ENCODE measurements at regions not wholly inside any gene's neighbourhood (a gene's known extent, or its start where the extent isn't known, plus 50 kb on each side); places are given as distances from the start of the nearest gene placed in this dataset.

DNA sequence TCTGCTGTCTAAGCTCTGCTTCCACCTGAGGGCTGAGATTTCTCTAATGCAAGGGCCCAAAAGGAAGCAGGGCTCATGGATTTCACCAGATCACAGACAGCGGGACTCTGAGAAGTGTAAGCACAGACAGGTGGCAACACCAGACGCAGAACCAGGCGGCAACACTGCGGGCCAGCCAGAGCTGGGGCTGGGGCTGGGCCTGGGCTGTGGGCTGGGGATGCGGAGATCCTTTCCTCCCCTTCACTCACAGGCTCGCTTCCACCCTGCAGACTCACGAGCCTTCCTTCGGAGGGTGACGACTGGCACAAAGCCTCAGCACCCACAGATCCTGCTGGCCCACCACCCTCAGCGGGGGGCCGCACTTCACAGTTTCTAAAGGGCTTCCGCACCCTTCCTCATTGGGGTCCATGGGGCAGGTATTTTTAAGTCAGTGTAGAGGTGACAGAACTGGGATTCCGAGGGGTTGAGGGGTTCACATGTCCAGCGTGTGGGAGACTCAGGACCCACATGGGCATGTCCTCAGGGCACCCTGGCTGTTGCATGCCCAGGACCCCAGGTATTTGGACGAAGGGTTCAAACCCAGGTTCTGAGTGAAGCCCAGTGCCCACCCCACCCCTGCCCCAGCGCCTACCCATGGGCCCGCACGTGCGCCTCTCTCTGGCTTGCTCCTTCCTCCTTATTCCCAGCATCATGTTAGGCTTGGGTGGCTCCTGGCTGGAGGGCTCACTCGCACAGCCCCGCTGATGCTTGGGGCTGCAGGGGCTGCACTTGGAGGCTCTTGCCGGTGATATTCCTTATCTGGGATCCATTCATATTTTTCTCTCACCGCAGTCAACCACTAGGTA is 137.3 kb upstream of the GPR12 start:
- no peak overlapping the region for H3K4me3 Mint-ChIP-seq
- no peak overlapping the region for H3K27ac Mint-ChIP-seq
- H3K36me3 Mint-ChIP-seq (ENCODE audit: low read depth): no peaks in the 10 kb centered on the region
- H3K4me1 Mint-ChIP-seq: no peaks in the 10 kb centered on the region
- DNase-seq: no peak
- peaks cover 9% of the 10 kb centered on the region for H3K27me3 Mint-ChIP-seq
- CTCF ChIA-PET: no interaction called here
- POLR2A ChIA-PET: no interaction called here
- H3K9me3 Mint-ChIP-seq: no peaks in the 10 kb centered on the region

DNA sequence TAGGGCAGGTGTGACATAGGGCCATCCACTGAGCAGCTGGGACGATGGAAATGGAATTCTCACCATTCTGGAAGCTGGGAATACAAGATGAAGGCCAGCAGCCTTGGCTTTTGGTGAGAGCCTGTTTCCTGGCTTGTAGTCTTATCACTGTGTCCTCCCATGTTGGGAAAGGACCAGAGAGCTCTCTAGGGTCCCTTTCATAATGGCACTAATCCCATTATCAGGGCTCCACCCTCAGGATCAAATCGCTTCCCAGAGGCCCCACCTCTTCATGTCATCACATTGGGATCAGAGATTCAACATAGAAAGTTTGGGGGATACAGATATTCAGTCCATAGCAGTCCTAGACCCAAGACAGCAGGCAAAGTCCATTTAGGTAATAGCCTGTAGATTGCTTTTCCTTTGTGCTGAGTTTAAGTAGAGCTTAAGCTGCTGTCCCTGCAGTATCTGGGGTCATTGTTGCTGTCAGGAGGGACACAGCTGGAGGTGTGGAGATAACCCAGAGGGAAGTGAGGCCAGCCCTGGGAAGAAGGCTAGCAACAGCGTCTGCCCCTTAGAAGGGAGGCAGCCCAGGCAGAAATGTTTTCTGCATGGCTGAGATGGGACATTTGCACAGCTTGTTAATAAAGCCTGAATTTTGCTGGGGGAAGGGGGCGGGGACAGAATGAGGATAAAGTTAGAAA is 136.5 kb upstream of the GPR12 start:
- no peak overlapping the region for H3K27ac Mint-ChIP-seq
- no peaks in the 10 kb centered on the region for H3K36me3 Mint-ChIP-seq (ENCODE audit: low read depth)
- H3K9me3 Mint-ChIP-seq: no peaks in the 10 kb centered on the region
- no peak overlapping the region for H3K4me3 Mint-ChIP-seq
- peaks cover 10% of the 10 kb centered on the region for H3K27me3 Mint-ChIP-seq
- ChIA-PET POLR2A (no interaction called here), CTCF (no interaction called here)
- H3K4me1 Mint-ChIP-seq: no peaks in the 10 kb centered on the region
- no peak for DNase-seq

DNA sequence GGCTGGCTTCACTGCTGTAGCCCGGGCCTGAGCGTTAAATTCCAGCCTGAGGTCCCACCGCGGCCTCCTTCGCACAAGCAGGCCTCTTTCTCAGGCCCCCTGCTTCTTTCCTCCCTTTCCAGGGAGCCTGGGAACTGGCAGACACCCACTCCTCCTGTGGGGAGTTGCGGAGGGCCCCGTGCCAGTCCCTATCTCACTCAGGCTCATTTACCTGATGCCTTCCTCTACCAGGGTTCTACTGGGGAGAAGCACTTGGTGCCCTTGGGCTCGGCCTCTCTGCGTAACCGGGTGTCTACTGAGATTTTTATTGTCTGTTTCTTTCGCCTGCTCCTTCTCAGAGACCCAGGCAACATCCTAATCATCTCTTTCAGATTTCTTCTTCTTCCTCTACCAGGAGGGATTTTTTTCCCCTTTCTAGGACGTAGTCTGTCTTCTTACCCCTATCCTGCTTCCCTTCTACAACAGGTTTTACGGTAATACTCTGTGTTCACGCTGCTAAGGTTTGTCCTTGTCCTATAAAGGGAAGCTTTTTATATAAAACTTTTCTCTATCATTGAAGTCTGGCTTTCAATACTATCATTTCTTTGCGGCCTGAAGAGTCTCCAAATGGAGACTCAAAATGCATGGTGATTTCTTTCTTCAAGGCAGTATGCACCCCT is 135.4 kb upstream of the GPR12 start:
- CTCF ChIA-PET: no interaction called here
- H3K4me3 Mint-ChIP-seq: no peak overlapping the region
- H3K4me1 Mint-ChIP-seq: no peaks in the 10 kb centered on the region
- no peak for DNase-seq
- H3K27ac Mint-ChIP-seq: no peak overlapping the region
- H3K9me3 Mint-ChIP-seq: no peaks in the 10 kb centered on the region
- H3K36me3 Mint-ChIP-seq (ENCODE audit: low read depth): no peaks in the 10 kb centered on the region
- peaks cover 10% of the 10 kb centered on the region for H3K27me3 Mint-ChIP-seq
- POLR2A ChIA-PET: no interaction called here

DNA sequence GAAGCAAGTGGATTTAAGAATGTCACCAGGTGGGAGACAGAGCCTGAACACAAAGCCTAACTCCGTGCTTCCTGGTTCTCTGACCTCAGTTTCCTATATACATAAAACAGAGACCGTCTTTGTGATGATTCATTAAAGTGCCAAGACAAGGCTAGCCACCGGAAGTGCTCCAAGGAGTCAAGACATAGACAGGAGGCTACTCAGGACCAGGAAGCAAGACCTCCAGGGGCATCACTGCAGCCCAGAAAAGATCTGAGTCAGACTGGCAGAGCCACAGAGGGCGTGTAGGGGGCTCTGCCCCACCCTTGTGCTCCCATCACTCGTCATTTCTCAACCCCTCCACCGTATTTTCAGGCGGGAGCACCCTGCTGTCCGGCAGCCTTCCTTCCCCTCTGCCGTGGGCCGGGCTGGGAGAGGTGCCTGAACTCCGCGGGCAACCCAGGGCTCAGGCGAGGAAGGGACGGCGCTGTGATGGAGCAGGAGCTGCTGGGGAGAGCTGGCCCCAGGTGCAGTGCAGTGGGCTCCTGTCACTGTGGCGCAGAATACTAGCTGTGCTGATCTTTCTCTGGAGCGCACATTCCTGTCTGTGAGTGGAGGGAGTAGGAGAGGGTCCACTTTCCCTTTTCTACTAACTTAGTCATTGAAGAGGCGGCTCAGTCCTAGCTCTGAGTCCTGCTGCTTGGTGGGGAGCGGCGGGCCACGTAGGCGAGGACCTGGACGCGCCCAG is 134.7 kb upstream of the GPR12 start:
- ChIA-PET CTCF (no interaction called here), POLR2A (no interaction called here)
- no peak for DNase-seq
- Mint-ChIP-seq H3K9me3 (no peaks in the 10 kb centered on the region), H3K27ac (no peak overlapping the region), H3K4me1 (no peaks in the 10 kb centered on the region), H3K27me3 (peaks cover 11% of the 10 kb centered on the region), H3K4me3 (no peak overlapping the region), H3K36me3 (ENCODE audit: low read depth) (no peaks in the 10 kb centered on the region)

DNA sequence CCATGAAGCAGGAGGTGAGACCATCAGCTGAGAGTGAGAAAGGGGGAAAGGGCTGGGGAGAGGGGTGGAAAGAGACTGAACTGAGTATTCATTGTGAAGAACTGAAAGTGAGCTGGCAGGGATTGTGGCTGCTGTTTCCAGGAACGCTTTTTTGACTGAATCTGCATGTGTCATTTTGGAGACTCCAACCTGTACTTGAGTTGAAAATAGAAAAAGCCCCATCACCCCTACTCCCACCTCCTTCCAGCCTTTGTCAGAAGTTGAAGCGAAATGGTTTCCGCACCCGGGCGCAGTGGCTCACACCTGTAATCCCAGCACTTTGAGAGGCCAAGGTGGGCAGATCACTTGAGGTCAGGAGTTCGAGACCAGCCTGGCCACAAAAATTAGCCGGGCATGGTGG is 128.0 kb upstream of the GPR12 start:
- no peaks in the 10 kb centered on the region for H3K4me1 Mint-ChIP-seq
- peaks cover 7% of the 10 kb centered on the region for H3K27me3 Mint-ChIP-seq
- no peaks in the 10 kb centered on the region for H3K36me3 Mint-ChIP-seq (ENCODE audit: low read depth)
- no peak for DNase-seq
- CTCF ChIA-PET: no interaction called here
- no peaks in the 10 kb centered on the region for H3K9me3 Mint-ChIP-seq
- POLR2A ChIA-PET: no interaction called here
- H3K4me3 Mint-ChIP-seq: no peak overlapping the region
- no peak overlapping the region for H3K27ac Mint-ChIP-seq

DNA sequence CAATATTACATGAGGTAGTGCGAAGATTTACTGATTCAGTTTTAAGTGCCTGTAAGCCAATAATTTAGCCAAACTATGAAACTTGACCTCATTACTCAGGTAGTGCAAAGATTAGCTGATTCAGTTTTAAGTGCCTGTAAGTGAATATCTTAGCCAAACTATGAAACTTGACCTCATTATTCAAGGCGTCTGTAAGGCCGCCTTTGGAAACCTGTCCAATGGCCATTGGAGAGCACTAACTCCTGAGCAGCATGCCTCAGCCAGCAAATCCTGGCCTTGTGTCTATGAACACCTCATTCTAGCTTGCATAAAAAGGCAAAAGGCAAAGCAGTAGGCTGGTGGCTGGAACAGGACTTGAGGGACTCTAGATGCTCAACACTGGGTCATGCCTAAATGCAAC is 127.0 kb upstream of the GPR12 start:
- Mint-ChIP-seq H3K4me3 (no peak overlapping the region), H3K27me3 (peaks cover 5% of the 10 kb centered on the region), H3K36me3 (ENCODE audit: low read depth) (no peaks in the 10 kb centered on the region), H3K9me3 (no peaks in the 10 kb centered on the region), H3K27ac (no peak overlapping the region), H3K4me1 (no peaks in the 10 kb centered on the region)
- no peak for DNase-seq
- CTCF ChIA-PET: interaction anchor here (1.5 kb wide), 1 partner anchor 15 kb away, joined by 4 read pairs; no protein-coding TSS in a partner anchor
- POLR2A ChIA-PET: no interaction called here

DNA sequence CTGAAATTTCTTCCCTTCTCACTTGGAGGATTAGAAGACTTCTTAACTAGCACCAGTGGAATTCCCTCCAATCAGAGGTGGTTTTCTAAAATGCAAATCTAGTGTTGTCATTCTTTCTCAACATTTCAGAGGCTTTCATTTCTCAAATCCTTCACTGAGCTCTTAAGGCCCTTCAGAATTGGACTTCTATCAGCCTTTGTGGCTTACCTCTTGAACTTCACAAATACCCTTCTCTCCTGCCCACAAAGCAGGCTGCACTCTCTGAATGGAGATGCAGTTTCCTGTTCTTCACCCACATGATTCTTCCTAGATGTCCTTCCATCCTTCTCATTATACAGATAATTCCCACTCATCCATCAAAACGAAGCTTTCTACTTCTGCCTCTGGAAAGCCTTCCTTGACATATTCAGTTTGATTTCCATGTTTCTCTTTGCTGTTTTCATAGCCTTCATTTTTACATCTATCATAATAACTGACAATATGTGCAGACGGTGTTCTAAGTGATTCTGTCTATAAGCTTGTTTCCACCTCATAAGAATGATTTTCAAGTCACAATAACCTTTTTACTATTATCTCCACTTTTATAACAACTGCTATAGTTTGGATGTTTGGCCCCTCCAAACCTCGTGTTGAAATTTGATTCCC is 123.1 kb upstream of the GPR12 start:
- ChIA-PET CTCF (interaction anchor here (1.5 kb wide), 1 partner anchor 11 kb away, joined by 5 read pairs; no protein-coding TSS in a partner anchor), POLR2A (no interaction called here)
- Mint-ChIP-seq H3K27ac (no peak overlapping the region), H3K27me3 (peaks cover 2% of the 10 kb centered on the region), H3K4me1 (no peaks in the 10 kb centered on the region), H3K36me3 (ENCODE audit: low read depth) (no peaks in the 10 kb centered on the region), H3K9me3 (no peaks in the 10 kb centered on the region), H3K4me3 (no peak overlapping the region)
- no peak for DNase-seq

DNA sequence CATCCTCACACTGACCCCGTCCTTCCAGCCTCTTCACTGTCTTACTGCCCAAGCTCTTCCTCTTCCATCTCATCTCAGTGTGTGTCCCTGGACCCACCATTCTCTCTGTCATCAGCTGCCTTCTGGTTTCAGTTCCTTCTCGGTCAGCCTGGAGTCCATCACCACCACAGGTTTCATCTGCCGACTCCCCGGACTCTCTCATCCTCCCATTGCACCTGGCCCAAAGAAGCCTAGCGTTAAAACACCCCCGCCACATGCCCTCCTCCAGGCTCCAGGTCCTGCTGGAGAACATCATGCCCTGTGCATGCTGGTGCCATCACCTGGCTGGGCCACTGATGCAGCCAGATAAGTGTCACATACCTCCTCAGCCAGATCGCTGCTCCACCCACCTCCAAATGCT is 122.1 kb upstream of the GPR12 start:
- H3K36me3 Mint-ChIP-seq (ENCODE audit: low read depth): no peaks in the 10 kb centered on the region
- ChIA-PET POLR2A (no interaction called here), CTCF (interaction anchor here (1.5 kb wide), 1 partner anchor 10 kb away, joined by 5 read pairs; no protein-coding TSS in a partner anchor)
- peaks cover 2% of the 10 kb centered on the region for H3K27me3 Mint-ChIP-seq
- no peak overlapping the region for H3K4me3 Mint-ChIP-seq
- H3K27ac Mint-ChIP-seq: no peak overlapping the region
- H3K9me3 Mint-ChIP-seq: no peaks in the 10 kb centered on the region
- DNase-seq: no peak
- H3K4me1 Mint-ChIP-seq: no peaks in the 10 kb centered on the region

DNA sequence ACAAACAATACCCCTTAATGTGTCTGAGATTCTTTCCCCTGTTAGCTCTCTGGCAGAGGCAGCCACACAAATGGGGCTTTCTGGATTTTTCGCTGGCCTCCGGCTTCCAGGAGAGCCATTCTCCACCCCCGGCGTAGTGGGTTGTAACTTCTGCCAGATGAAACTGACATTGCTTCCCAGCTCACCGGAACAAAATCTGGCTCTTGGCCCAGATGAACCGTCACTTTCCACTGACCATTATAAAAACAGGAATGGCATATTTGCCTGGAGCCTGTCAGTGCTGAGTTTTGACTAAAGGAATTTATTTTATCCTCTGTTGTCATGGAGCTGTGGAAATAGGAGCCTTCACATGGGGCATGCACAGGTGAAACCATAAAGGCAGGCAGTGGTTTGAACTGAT is 120.6 kb upstream of the GPR12 start:
- no peaks in the 10 kb centered on the region for H3K9me3 Mint-ChIP-seq
- H3K4me1 Mint-ChIP-seq: no peaks in the 10 kb centered on the region
- ChIA-PET POLR2A (no interaction called here), CTCF (interaction anchor here (0.9 kb wide), 1 partner anchor 174 kb away, joined by 3 read pairs; no protein-coding TSS in a partner anchor)
- peaks cover 2% of the 10 kb centered on the region for H3K27me3 Mint-ChIP-seq
- no peaks in the 10 kb centered on the region for H3K36me3 Mint-ChIP-seq (ENCODE audit: low read depth)
- DNase-seq: no peak
- H3K4me3 Mint-ChIP-seq: no peak overlapping the region
- H3K27ac Mint-ChIP-seq: no peak overlapping the region

DNA sequence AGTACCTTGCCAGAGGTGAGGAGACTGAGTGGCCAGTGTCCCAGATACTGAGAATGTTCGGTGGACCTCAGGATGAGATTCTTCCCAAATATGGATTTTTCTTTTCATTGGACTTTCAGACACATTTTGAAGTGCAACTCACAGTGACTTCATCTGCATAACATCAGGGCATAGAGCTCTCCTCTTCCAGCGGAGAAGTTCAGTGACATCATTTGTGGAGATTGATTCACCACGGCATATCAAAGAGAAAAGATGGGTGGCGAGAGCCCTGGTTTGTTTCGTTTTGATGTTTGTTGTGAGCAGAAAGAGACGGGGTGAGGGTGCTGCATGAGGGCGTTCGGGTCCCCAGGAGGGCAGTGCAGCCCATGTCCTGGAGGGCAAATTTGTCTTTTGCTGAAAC is 120.1 kb upstream of the GPR12 start:
- H3K27me3 Mint-ChIP-seq: peaks cover 4% of the 10 kb centered on the region
- ChIA-PET POLR2A (no interaction called here), CTCF (interaction anchor here (0.9 kb wide), 1 partner anchor 174 kb away, joined by 3 read pairs; no protein-coding TSS in a partner anchor)
- H3K9me3 Mint-ChIP-seq: no peaks in the 10 kb centered on the region
- no peak overlapping the region for H3K4me3 Mint-ChIP-seq
- no peak overlapping the region for H3K27ac Mint-ChIP-seq
- no peaks in the 10 kb centered on the region for H3K4me1 Mint-ChIP-seq
- no peak for DNase-seq
- no peaks in the 10 kb centered on the region for H3K36me3 Mint-ChIP-seq (ENCODE audit: low read depth)

DNA sequence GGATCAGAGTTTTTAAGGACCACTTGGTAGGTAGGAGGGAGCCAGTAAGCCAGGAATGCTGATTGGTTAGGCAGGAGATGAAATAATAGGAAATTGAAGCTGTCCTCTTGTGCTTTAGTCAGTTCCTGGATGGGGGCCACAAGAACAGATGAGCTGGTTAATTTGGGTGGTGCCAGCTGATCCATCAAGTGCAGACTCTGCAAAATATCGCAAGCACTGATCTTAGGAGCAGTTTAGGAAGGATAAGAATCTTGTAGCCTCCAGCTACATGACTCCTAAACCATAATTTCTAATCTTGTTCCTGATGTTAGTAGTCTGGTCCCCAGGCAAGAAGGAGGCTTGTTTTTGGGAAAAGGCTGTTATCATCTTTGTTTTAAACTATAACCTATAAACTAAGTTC is 117.9 kb upstream of the GPR12 start:
- no peak for DNase-seq
- Mint-ChIP-seq H3K27me3 (peaks cover 4% of the 10 kb centered on the region), H3K9me3 (no peaks in the 10 kb centered on the region), H3K4me3 (no peak overlapping the region), H3K27ac (no peak overlapping the region), H3K4me1 (no peaks in the 10 kb centered on the region), H3K36me3 (ENCODE audit: low read depth) (no peaks in the 10 kb centered on the region)
- POLR2A ChIA-PET: no interaction called here
- CTCF ChIA-PET: no interaction called here

DNA sequence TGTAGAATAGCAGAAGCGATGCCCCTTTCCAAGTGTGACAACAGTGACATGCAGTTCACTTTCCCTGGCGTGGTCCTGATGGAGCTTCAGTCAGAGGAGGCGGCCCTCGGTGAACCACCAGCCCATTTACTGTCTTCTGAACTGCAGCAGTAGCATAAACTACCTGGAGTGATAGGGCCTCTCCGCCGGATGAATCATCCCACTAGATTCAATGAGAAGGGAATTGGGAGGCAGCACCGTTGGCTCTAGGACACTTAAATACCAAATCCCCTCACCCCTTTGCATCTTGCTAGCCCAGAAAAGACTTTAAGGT is 112.8 kb upstream of the GPR12 start:
- POLR2A ChIA-PET: no interaction called here
- Mint-ChIP-seq H3K9me3 (no peaks in the 10 kb centered on the region), H3K4me1 (no peaks in the 10 kb centered on the region), H3K27ac (no peak overlapping the region), H3K27me3 (peaks cover 4% of the 10 kb centered on the region), H3K36me3 (ENCODE audit: low read depth) (no peaks in the 10 kb centered on the region), H3K4me3 (no peak overlapping the region)
- DNase-seq: no peak
- CTCF ChIA-PET: interaction anchor here (0.6 to 3.9 kb wide), 15 partner anchors 10 to 401 kb away, joined by 3 to 26 read pairs (median 4); no protein-coding TSS in a partner anchor
